Stimulated activated CD4-positive, alpha-beta T cell treated with anti-CD3 and anti-CD28 coated beads, Interleukin-2, amount 100 ng/mL, for 4 hours (primary cell): ENCODE measurements at regions not wholly inside any gene's neighbourhood (a gene's known extent, or its start where the extent isn't known, plus 50 kb on each side); places are given as distances from the start of the nearest gene placed in this dataset.

Source experiments
- DNase-seq: peaks from one replicate; pipeline ENCODE4 v3.0.0-alpha.2; 2020; ENCODE audit warnings: low read depth

- DNase-seq: no peak
These were observed 116.1 kb upstream of the SH3BP4 start for GRCh38 chr2:234835738-234836137.

- DNase-seq: no peak
These were observed 117.4 kb upstream of the SH3BP4 start for GRCh38 chr2:234834228-234834923.

- DNase-seq: no peak
These were observed 121.0 kb upstream of the SH3BP4 start for GRCh38 chr2:234830853-234831252.

GRCh38 chr2:234829074-234829455 is 122.8 kb upstream of the SH3BP4 start:
- DNase-seq: no peak

- no peak for DNase-seq
These were observed 123.3 kb upstream of the SH3BP4 start for GRCh38 chr2:234828382-234829073.

- DNase-seq: no peak
These were observed 124.5 kb upstream of the SH3BP4 start for GRCh38 chr2:234827096-234827860.

GRCh38 chr2:234826681-234827080 is 125.1 kb upstream of the SH3BP4 start:
- no peak for DNase-seq

GRCh38 chr2:234825616-234826015 is 126.2 kb upstream of the SH3BP4 start:
- no peak for DNase-seq

- no peak for DNase-seq
These were observed 127.9 kb upstream of the SH3BP4 start for GRCh38 chr2:234823877-234824376.

GRCh38 chr2:234823196-234823876 is 128.5 kb upstream of the SH3BP4 start:
- no peak for DNase-seq

GRCh38 chr2:234821946-234822475 is 129.8 kb upstream of the SH3BP4 start:
- DNase-seq: no peak

- DNase-seq: no peak
These were observed 132.9 kb upstream of the SH3BP4 start for GRCh38 chr2:234818937-234819336.

- DNase-seq: no peak
These were observed 135.3 kb upstream of the SH3BP4 start for GRCh38 chr2:234816491-234816890.

GRCh38 chr2:234816056-234816455 is 135.8 kb upstream of the SH3BP4 start:
- no peak for DNase-seq

GRCh38 chr2:234814374-234814773 is 137.4 kb upstream of the SH3BP4 start:
- DNase-seq: no peak

GRCh38 chr2:234812851-234813250 is 139.0 kb upstream of the SH3BP4 start:
- DNase-seq: no peak

GRCh38 chr2:234808907-234809306 is 142.9 kb upstream of the SH3BP4 start:
- DNase-seq: no peak

GRCh38 chr2:234806818-234807217 is 145.0 kb upstream of the SH3BP4 start:
- DNase-seq: no peak

- DNase-seq: no peak
These were observed 146.0 kb upstream of the SH3BP4 start for GRCh38 chr2:234805836-234806235.

- DNase-seq: no peak
These were observed 147.1 kb upstream of the SH3BP4 start for GRCh38 chr2:234804704-234805103.

GRCh38 chr2:234802845-234803171 is 149.0 kb upstream of the SH3BP4 start:
- DNase-seq: no peak
